Ascending aorta (tissue), 2 donors: ENCODE measurements at regions not wholly inside any gene's neighbourhood (a gene's known extent, or its start where the extent isn't known, plus 50 kb on each side); places are given as distances from the start of the nearest gene placed in this dataset.

Experiments
- DNase-seq, 2 donors: peaks; one replicate each; pipeline ENCODE4 v3.0.0-alpha.2; 2019; ENCODE audit warnings: low spot score in 2 of 2
- H3K27ac ChIP-seq, 2 donors: fragments of 200-600 bp; sonication (generic); one replicate each; pipeline ENCODE4 v1.5.1; 2016 to 2017; ENCODE audit warnings: mild to moderate bottlenecking in 1 of 2
- H3K27me3 ChIP-seq: fragments of 200-600 bp; sonication (generic); one replicate; pipeline ENCODE4 v1.5.1; 2017
- H3K36me3 ChIP-seq, 2 donors: fragments of 200-600 bp; sonication (generic); one replicate each; pipeline ENCODE4 v1.5.1; 2016
- H3K4me1 ChIP-seq, 2 donors: fragments of 200-600 bp; sonication (generic); one replicate each; pipeline ENCODE4 v1.5.1; 2016 to 2017; ENCODE audit warnings: mild to moderate bottlenecking in 1 of 2
- H3K4me3 ChIP-seq, 2 donors: fragments of 200-600 bp; sonication (generic); one replicate each; pipeline ENCODE4 v1.5.1; 2016 to 2017; ENCODE audit warnings: mild to moderate bottlenecking in 1 of 2
- H3K9me3 ChIP-seq, 2 donors: fragments of 200-600 bp; sonication (generic); one replicate each; pipeline ENCODE4 v1.5.1; 2016
- CTCF ChIP-seq, 3 experiments: fragments of 200-600 bp in 2 of 3; fragments of 450-650 bp in 1 of 3; sonication (generic) in 2 of 3; IDR thresholded peaks; one replicate each; pipeline ENCODE4 v1.5.1; 2016 to 2019; ENCODE audit warnings: antibody characterized with exemption in 3 of 3, mild to moderate bottlenecking in 1 of 3, moderate library complexity in 1 of 3
- intact Hi-C: fragments of 100-400 bp; cut with DNase I; formaldehyde crosslinking; loops from one replicate; pipeline ENCODE4 v1.15.1; 2023

- no peaks in the 10 kb centered on the region for H3K27me3 ChIP-seq
- H3K27ac ChIP-seq, result no peak overlapping the region
- intact Hi-C loops, result no loop called here
- no peaks in the 10 kb centered on the region for H3K9me3 ChIP-seq
- no peak for TF ChIP-seq CTCF (IDR thresholded peaks at IDR 0.05)
- H3K4me1 ChIP-seq, result no peaks in the 10 kb centered on the region
- no peak for DNase-seq
- H3K36me3 ChIP-seq, result no peaks in the 10 kb centered on the region
- H3K4me3 ChIP-seq, result no peak overlapping the region
Observed at GRCh38 chr16:7209598-7209997, 123.0 kb upstream of the RBFOX1 start.

GRCh38 chr16:7206469-7206868 is 126.2 kb upstream of the RBFOX1 start:
- Histone ChIP-seq H3K9me3 (no peaks in the 10 kb centered on the region), H3K27ac (no peak overlapping the region), H3K4me3 (no peak overlapping the region), H3K4me1 (no peaks in the 10 kb centered on the region), H3K27me3 (no peaks in the 10 kb centered on the region), H3K36me3 (no peaks in the 10 kb centered on the region)
- no peak for TF ChIP-seq CTCF (IDR thresholded peaks at IDR 0.05)
- intact Hi-C loops, result no loop called here
- DNase-seq, result no peak

- Histone ChIP-seq H3K4me3 (no peak overlapping the region), H3K4me1 (no peaks in the 10 kb centered on the region), H3K27ac (no peak overlapping the region), H3K27me3 (no peaks in the 10 kb centered on the region), H3K9me3 (no peaks in the 10 kb centered on the region), H3K36me3 (no peaks in the 10 kb centered on the region)
- no peak for DNase-seq
- intact Hi-C loops, result no loop called here
- TF ChIP-seq CTCF (IDR thresholded peaks at IDR 0.05), result no peak
Observed at GRCh38 chr16:7200320-7200719, 132.3 kb upstream of the RBFOX1 start.

GRCh38 chr16:7185689-7186088 is 147.0 kb upstream of the RBFOX1 start:
- Histone ChIP-seq H3K9me3 (no peaks in the 10 kb centered on the region), H3K4me3 (no peak overlapping the region), H3K4me1 (no peaks in the 10 kb centered on the region), H3K27ac (no peak overlapping the region), H3K36me3 (no peaks in the 10 kb centered on the region), H3K27me3 (no peaks in the 10 kb centered on the region)
- intact Hi-C loops, result no loop called here
- DNase-seq, result no peak
- no peak for TF ChIP-seq CTCF (IDR thresholded peaks at IDR 0.05)

GRCh38 chr16:7185165-7185564 is 147.5 kb upstream of the RBFOX1 start:
- H3K27me3 ChIP-seq, result no peaks in the 10 kb centered on the region
- TF ChIP-seq CTCF (IDR thresholded peaks at IDR 0.05), result no peak
- intact Hi-C loops, result no loop called here
- H3K27ac ChIP-seq, result no peak overlapping the region
- no peak overlapping the region for H3K4me3 ChIP-seq
- no peak for DNase-seq
- no peaks in the 10 kb centered on the region for H3K9me3 ChIP-seq
- H3K4me1 ChIP-seq, result no peaks in the 10 kb centered on the region
- no peaks in the 10 kb centered on the region for H3K36me3 ChIP-seq

- TF ChIP-seq CTCF (IDR thresholded peaks at IDR 0.05), result no peak
- Histone ChIP-seq H3K4me1 (no peaks in the 10 kb centered on the region), H3K27ac (no peak overlapping the region), H3K9me3 (no peaks in the 10 kb centered on the region), H3K36me3 (no peaks in the 10 kb centered on the region), H3K4me3 (no peak overlapping the region), H3K27me3 (no peaks in the 10 kb centered on the region)
- intact Hi-C loops, result no loop called here
- DNase-seq, result no peak
Observed at GRCh38 chr16:7183768-7184167, 148.9 kb upstream of the RBFOX1 start.
